GM23248 (cell line): ENCODE measurements at regions not wholly inside any gene's neighbourhood (a gene's known extent, or its start where the extent isn't known, plus 50 kb on each side); places are given as distances from the start of the nearest gene placed in this dataset.

Experiments
- DNase-seq: peaks from one replicate; pipeline ENCODE4 v3.0.0-alpha.2; 2015
- H2AFZ ChIP-seq: fragments of 200-600 bp; sonication (generic); 2 replicates; pipeline ENCODE4 v1.6.1; 2016; ENCODE audit warnings: antibody characterized with exemption
- H3F3A ChIP-seq: fragments of 200-600 bp; sonication (generic); 2 replicates; pipeline ENCODE4 v1.6.1; 2016; ENCODE audit warnings: mild to moderate bottlenecking, antibody characterized with exemption, mixed run types; ENCODE audit not compliant: insufficient read depth
- H3K27ac ChIP-seq: fragments of 200-600 bp; sonication (generic); 2 replicates; pipeline ENCODE4 v1.5.1; 2016; ENCODE audit warnings: mild to moderate bottlenecking
- H3K27me3 ChIP-seq: fragments of 200-600 bp; sonication (generic); replicated peaks from 2 replicates; pipeline ENCODE4 v1.6.1; 2016; ENCODE audit warnings: mild to moderate bottlenecking; ENCODE audit not compliant: insufficient read depth
- H3K36me3 ChIP-seq: fragments of 200-600 bp; sonication (generic); 2 replicates; pipeline ENCODE4 v1.6.1; 2016; ENCODE audit warnings: low read depth, mild to moderate bottlenecking
- H3K4me1 ChIP-seq: fragments of 200-600 bp; sonication (generic); 2 replicates; pipeline ENCODE4 v1.6.1; 2016; ENCODE audit warnings: mild to moderate bottlenecking; ENCODE audit not compliant: insufficient read depth
- H3K4me2 ChIP-seq: fragments of 200-600 bp; sonication (generic); one replicate; pipeline ENCODE4 v1.6.1; 2016; ENCODE audit warnings: mild to moderate bottlenecking; ENCODE audit not compliant: unreplicated experiment
- H3K4me3 ChIP-seq: fragments of 200-600 bp; sonication (generic); 2 replicates; pipeline ENCODE4 v1.5.1; 2016; ENCODE audit warnings: mild to moderate bottlenecking
- H3K79me2 ChIP-seq: fragments of 200-600 bp; sonication (generic); 2 replicates; pipeline ENCODE4 v1.6.1; 2016; ENCODE audit warnings: mild to moderate bottlenecking; ENCODE audit not compliant: insufficient read depth
- H3K9ac ChIP-seq: fragments of 200-600 bp; sonication (generic); 2 replicates; pipeline ENCODE4 v1.6.1; 2016; ENCODE audit warnings: mild to moderate bottlenecking
- H3K9me2 ChIP-seq: fragments of 200-600 bp; sonication (generic); 2 replicates; pipeline ENCODE4 v1.6.1; 2016; ENCODE audit warnings: mixed run types, mild to moderate bottlenecking, moderate library complexity; ENCODE audit not compliant: insufficient read depth
- H3K9me3 ChIP-seq: fragments of 200-600 bp; sonication (generic); one replicate; pipeline ENCODE4 v1.6.1; 2017; ENCODE audit warnings: low read depth
- H4K20me1 ChIP-seq: fragments of 200-600 bp; sonication (generic); 2 replicates; pipeline ENCODE4 v1.6.0; 2016; ENCODE audit not compliant: insufficient read depth
- EZH2 ChIP-seq: fragments of 200-600 bp; sonication (generic); IDR thresholded peaks from 2 replicates; pipeline ENCODE4 v1.6.1; 2018; ENCODE audit warnings: antibody characterized with exemption, mild to moderate bottlenecking; ENCODE audit not compliant: insufficient read depth, poor library complexity, severe bottlenecking
- EZH2phosphoT487 ChIP-seq: fragments of 200-600 bp; sonication (generic); IDR thresholded peaks from 2 replicates; pipeline ENCODE4 v1.6.1; 2018; ENCODE audit warnings: antibody characterized with exemption, moderate library complexity, mild to moderate bottlenecking, low read depth; ENCODE audit not compliant: insufficient read depth
- WGBS, 2 experiments: methylation state at CpG; one replicate each; pipeline ENCODE4 v1.1.6; 2015 to 2017; ENCODE audit warnings: low lambda C conversion rate in 2 of 2, low coverage in 1 of 2; ENCODE audit errors: missing lambda C conversion rate in 2 of 2; 5-methylcytosine and 5-hydroxymethylcytosine counted together
- in situ Hi-C: fragments of 300-500 bp; cut with MboI; formaldehyde crosslinking; loops from 2 replicates; pipeline ENCODE4 v1.15.0; 2020

DNA sequence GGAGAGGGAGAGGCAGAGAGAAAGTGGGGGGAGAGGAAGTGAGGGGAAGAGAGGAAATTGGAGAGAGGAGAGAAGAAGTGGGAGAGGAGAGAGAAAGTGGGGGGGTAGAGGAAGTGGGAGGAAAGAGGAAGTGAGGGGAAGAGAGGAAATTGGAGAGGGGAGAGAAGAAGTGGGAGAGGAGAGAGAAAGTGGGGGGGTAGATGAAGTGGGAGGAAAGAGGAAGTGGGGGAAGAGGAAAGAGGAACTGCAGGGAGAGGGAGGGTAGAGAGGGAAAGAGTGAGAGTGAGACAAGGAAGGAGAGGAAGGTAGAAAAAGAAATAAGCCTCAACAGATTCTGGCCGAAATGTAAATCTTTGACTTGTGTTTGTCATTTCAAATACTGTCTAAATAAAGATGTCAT lies 146.6 kb downstream of the KLF12 start:
- DNase-seq, result no peak
- Histone ChIP-seq H3K4me3 (no peak overlapping the region), H3K4me1 (no peaks in the 10 kb centered on the region), H3K79me2 (peaks cover 69% of the 10 kb centered on the region), H3K9me3 (no peaks in the 10 kb centered on the region), H3F3A (no peaks in the 10 kb centered on the region), H3K27me3 (no peaks in the 10 kb centered on the region), H3K4me2 (no peak overlapping the region), H3K9me2 (no peaks in the 10 kb centered on the region), H2AFZ (no peak overlapping the region), H4K20me1 (no peaks in the 10 kb centered on the region), H3K9ac (no peak overlapping the region), H3K27ac (no peak overlapping the region), H3K36me3 (no peaks in the 10 kb centered on the region)
- in situ Hi-C loops, result no loop called here
- WGBS, 2 experiments, result 92 to 100% methylated on average over 1 of the region's 1 CpG
- TF ChIP-seq EZH2phosphoT487 (no peak), EZH2 (no peak)

DNA sequence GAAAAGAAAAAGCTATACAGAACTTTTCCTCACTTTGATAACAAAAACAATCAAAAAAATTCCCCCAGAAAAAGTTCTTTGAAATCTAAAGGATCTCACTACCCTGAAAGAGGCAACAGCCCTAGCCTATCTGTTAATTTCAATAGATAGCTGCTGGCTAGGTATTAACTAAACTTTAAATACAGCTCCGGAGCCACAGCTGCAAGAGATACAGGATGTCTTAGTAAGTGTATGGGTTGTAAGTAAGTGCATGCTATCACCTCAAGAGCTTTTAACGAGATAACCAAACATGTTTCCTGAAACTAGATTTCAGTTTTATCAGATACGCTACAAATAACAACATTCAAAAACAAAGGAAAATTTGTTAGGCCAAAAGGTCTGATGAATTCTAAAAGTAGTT lies 148.4 kb downstream of the KLF12 start:
- no peak overlapping the region for H2AFZ ChIP-seq
- 96 to 99% methylated on average over 3 of the region's 3 CpGs for WGBS, 2 experiments
- in situ Hi-C loops, result no loop called here
- no peaks in the 10 kb centered on the region for H3K27me3 ChIP-seq
- TF ChIP-seq EZH2, result no peak
- no peak for TF ChIP-seq EZH2phosphoT487
- DNase-seq, result no peak
- no peaks in the 10 kb centered on the region; the same call in 1 of the 2 replicates for H3F3A ChIP-seq
- H3K27ac ChIP-seq, result no peak overlapping the region
- H3K4me3 ChIP-seq, result no peak overlapping the region
- H3K9me2 ChIP-seq, result no peaks in the 10 kb centered on the region; the same call in 1 of the 2 replicates
- no peaks in the 10 kb centered on the region for H3K9me3 ChIP-seq
- no peaks in the 10 kb centered on the region for H4K20me1 ChIP-seq
- peaks cover 83% of the 10 kb centered on the region for H3K79me2 ChIP-seq
- H3K9ac ChIP-seq, result no peak overlapping the region
- H3K4me1 ChIP-seq, result peaks cover 5% of the 10 kb centered on the region; the same call in 1 of the 2 replicates
- H3K36me3 ChIP-seq, result no peaks in the 10 kb centered on the region
- H3K4me2 ChIP-seq, result no peak overlapping the region

DNA sequence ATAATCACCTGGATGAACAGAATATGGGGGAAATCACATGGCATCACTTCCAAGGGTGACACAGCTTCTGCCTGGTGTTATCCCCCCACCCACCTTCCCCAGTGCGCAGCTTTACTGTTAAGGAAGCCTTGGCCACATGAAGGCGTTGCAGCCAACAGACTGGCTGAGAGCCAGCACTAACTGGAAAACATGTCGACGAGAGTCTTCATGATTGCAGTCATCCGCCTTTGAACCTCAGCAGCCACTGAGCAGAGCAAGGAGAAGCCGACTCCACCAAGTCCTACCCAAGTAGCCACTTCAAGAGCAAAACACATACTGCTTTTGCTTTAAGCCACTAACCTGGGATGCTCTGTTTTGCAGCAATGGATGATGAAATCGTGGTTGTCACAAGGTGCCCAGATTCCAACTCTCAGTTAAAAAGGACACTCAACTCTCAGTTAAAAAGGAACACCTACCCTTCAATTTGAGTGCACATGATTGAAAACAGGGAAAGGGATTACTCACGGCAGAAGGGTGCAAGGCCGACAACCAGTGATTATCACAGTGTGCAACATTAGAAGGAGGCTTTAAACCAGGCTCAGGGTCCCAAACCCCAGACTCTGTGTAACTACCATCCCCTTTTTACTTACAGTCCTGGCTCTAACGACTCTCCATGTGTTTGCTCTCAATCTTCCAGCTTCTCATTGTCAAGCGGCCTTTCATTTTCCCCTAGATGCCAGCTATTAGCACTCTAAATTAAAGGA lies 149.1 kb downstream of the KLF12 start:
- no peak overlapping the region for H3K4me2 ChIP-seq
- no peaks in the 10 kb centered on the region; the same call in 1 of the 2 replicates for H3F3A ChIP-seq
- no peak overlapping the region for H3K4me3 ChIP-seq
- no peaks in the 10 kb centered on the region for H3K36me3 ChIP-seq
- no peaks in the 10 kb centered on the region; the same call in 1 of the 2 replicates for H3K9me2 ChIP-seq
- DNase-seq, result no peak
- no peak overlapping the region for H2AFZ ChIP-seq
- peaks cover 5% of the 10 kb centered on the region; the same call in 1 of the 2 replicates for H3K4me1 ChIP-seq
- H3K9ac ChIP-seq, result no peak overlapping the region
- in situ Hi-C loops, result no loop called here
- H4K20me1 ChIP-seq, result no peaks in the 10 kb centered on the region
- WGBS, 2 experiments, result 80 to 83% methylated on average over 11 of the region's 11 CpGs
- H3K27me3 ChIP-seq, result no peaks in the 10 kb centered on the region
- no peak overlapping the region for H3K27ac ChIP-seq
- TF ChIP-seq EZH2phosphoT487 (no peak), EZH2 (no peak)
- peaks cover 83% of the 10 kb centered on the region for H3K79me2 ChIP-seq
- H3K9me3 ChIP-seq, result no peaks in the 10 kb centered on the region

DNA sequence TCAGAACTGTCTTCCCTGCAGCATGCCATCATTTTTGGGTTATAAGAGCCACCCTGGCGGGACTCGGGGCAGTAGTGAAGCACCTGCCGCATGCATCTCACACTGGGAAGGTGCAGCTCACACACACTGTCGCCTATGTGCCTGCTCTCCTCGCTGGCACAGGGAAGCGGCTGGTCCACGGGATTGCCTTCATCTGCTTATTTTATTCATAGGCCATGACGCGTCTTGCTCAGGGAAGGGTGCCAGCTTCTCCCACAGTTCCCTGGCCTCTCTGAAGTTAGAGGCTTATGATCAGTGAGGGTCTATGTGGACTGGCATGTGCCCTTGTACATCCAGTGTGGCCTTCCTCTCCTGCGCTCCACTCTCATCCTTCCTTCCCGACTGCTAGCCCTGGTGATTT lies 150.0 kb downstream of the KLF12 start:
- Histone ChIP-seq H3K36me3 (no peaks in the 10 kb centered on the region), H3K4me1 (peaks cover 5% of the 10 kb centered on the region; the same call in 1 of the 2 replicates), H3K27ac (no peak overlapping the region), H3K9me3 (no peaks in the 10 kb centered on the region), H3K79me2 (peaks cover 83% of the 10 kb centered on the region), H3K4me3 (no peak overlapping the region), H3K9ac (no peak overlapping the region), H3F3A (no peaks in the 10 kb centered on the region; the same call in 1 of the 2 replicates), H3K4me2 (no peak overlapping the region), H4K20me1 (no peaks in the 10 kb centered on the region), H2AFZ (no peak overlapping the region), H3K27me3 (no peaks in the 10 kb centered on the region), H3K9me2 (no peaks in the 10 kb centered on the region; the same call in 1 of the 2 replicates)
- DNase-seq, result no peak
- in situ Hi-C loops, result no loop called here
- TF ChIP-seq EZH2phosphoT487 (no peak), EZH2 (no peak)
- 86% methylated on average over 11 of the region's 11 CpGs for WGBS, 2 experiments
